HG02763 (cell line): ENCODE measurements at regions not wholly inside any gene's neighbourhood (a gene's known extent, or its start where the extent isn't known, plus 50 kb on each side); places are given as distances from the start of the nearest gene placed in this dataset.

ENCODE experiments used
- ATAC-seq: cut with Tn5 transposase; IDR thresholded peaks from one replicate; pipeline ENCODE4 v1.9.1; 2021; ENCODE audit warnings: mild to moderate bottlenecking, moderate library complexity; ENCODE audit not compliant: unreplicated experiment

- no peak for ATAC-seq
These were observed 330.1 kb upstream of the HAND2 start for GRCh38 chr4:173860094-173860493.

DNA sequence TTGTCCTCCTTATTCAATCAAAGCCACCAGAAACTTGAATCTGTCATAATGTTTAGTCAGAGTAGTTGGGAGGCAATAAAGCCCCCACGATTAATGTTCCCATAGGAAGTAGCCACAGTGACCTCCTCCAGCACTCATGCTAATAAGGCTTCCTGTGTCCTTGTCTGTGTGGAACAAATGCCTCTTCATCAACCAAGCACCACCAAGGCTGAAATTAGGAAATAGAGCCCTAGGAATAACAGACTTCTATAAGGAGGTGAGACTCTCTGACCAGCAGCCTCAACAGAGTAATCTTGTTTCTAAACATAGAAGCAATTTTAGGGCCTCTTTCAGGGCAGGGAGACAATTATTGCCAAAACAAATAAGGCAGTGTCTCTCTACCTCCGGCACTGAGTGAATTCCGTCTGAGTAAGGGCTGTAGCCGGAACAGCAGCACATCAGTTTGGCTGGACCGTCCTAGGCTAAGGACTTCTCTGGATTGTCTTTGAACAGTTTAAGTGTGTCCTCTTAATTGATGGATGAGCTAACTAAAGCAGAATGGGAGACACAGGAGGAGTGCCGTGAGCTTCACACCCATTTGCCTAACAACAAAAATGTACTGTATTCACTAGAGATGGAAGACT lies 329.2 kb upstream of the HAND2 start:
- no peak for ATAC-seq

DNA sequence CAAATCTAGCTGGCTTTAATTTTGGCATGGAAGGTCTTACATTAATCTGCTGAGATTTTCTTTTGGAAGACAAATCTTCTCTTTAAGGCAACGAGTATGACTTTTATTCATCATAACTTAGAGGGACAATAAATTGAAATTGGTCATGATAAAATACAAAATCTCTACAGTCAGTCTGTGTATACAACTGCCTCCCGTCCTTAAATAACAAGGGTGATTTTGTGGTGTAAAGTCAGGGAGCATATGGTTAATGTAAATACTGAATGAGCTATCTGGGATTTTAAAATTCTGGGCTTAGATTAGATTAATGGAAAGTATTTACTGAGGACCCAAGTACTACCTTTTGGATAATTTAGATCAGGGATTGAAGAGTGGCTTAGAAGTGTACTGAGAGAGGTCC lies 328.4 kb upstream of the HAND2 start:
- ATAC-seq: no peak

- ATAC-seq: no peak
These were observed 327.8 kb upstream of the HAND2 start for GRCh38 chr4:173857828-173858227.

- no peak for ATAC-seq
These were observed 325.0 kb upstream of the HAND2 start for GRCh38 chr4:173855015-173855414.

DNA sequence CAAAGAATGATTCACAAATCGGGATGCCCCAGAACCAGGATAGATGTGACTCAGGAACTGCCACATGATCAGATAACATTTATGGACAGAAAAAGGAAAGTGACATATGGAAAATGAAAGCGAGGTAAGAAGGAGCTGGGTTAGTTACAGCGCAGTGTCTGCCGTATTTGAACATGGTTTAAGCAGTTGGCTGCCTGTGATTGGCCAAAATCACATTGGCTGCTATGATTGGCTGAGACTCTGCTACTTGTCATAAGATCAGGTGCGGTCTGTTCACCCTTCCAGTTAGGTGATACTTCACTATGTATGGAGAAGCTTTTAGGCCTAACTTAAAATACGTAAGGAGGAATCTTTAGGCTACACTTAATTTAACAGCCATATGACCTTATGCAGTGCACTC lies 322.7 kb upstream of the HAND2 start:
- ATAC-seq: no peak

DNA sequence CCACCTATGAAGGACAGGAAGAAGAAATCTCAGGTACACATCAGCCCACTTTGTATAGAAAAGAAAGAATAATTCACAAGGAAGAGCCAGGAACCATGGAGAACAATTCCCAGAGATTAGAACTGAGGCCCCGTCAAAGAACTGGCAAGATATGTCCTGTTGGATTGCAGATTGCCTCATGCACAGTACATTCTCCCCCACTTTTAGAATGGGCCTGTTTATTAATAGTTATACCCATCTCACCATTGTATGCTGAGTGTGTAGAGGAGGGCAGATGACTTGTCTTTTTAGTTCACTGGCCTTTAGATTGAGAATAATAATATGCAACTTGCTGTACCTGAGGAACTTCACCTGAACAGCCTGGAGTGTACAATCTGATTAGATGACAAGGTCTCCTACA lies 315.6 kb upstream of the HAND2 start:
- no peak for ATAC-seq

DNA sequence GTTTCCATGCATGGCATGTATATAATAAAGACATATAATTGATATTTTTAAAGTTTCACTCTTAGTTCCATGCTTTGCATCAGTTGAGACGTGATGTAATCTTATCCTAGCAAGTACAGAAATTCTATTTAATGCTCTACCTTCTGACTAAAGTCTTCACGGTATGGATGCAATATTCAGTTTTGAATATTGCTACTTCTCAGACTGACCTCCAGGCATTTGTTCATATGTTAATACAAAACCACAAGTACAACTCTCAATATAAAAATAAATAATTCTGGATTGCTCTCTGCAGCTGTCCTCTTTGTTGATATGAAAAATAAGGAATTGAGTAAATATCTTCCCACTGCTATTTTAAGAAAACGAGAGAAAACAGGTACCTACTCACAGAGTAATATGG lies 309.8 kb upstream of the HAND2 start:
- ATAC-seq: no peak

DNA sequence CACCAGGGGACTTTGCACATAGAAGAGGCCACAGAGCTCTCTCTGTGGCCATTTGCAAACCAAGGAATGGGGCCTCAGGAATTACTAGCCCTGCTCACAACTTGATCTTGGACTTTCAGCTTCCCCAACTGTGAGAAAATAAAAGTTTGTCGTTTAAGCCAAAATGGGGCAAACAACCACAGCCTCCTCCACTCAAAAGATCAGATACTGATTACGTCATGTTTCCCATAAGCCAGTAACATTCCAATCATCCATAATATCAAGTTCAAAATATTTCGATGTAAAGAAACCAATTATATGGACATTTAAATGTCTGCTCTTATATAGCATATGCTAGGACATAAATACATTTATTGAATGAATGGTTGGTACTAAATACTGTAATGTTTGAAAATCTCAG lies 307.5 kb upstream of the HAND2 start:
- no peak for ATAC-seq

- no peak for ATAC-seq
These were observed 305.9 kb upstream of the HAND2 start for GRCh38 chr4:173835903-173836302.

- ATAC-seq: no peak
These were observed 304.1 kb upstream of the HAND2 start for GRCh38 chr4:173834151-173834550.

GRCh38 chr4:173829565-173829964 lies 299.5 kb upstream of the HAND2 start:
- ATAC-seq: no peak

DNA sequence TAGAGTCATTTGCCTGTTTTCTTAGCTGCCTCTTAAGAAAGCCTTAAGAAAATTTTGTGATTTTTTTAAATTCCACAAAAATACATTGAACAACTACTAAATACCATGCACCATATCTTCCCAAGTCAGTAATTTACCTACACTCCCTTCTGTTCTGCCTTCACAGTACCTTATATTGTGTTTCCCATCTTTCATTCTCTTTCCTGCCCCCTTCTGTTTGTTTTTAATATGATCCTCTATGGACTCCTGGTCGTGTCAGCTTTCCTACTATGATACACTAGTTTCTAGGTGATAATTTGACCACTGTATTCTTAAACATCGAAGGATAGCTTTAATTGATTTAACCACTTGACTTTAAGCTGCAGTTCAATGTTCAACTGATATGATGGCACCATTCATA lies 297.7 kb upstream of the HAND2 start:
- ATAC-seq: no peak

- ATAC-seq: no peak
These were observed 291.8 kb upstream of the HAND2 start for GRCh38 chr4:173821876-173822275.

DNA sequence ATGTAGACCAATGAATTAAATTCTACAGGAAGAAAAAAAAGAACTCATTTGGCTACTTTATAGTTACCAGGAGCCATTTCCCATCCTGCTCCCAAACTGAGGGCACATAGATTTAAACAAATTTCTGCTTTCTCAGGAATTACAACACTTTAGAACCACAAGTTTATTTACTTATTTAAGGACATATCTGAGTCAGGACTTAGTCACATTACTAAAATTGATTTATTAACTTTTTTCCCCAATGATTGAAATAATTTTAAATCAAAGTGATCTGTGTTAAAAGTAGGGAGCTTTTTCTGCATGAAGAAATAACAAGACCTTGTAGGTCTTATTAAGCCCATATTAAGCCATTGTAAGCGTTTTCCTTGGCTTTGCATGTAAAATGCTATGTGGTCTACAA lies 291.0 kb upstream of the HAND2 start:
- ATAC-seq: no peak

DNA sequence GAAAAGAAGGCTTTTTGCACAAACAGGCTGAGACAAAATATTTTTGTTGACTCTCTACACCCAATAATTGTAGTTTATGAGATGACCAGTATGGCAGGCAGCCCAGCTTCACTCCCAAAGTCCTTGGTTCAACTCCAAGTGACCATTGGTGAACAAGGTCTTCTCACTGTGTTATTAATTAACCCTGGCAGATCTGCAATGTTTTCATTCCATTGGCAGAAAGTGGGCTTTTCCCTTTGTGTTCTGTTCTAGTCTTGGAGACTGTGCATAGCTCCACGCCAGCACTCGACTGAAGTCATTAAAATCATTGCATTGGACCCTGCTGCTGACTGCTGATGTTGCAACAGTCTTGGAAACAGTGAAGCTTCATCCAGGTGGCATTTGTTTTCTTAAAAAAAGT lies 277.3 kb upstream of the HAND2 start:
- no peak for ATAC-seq

DNA sequence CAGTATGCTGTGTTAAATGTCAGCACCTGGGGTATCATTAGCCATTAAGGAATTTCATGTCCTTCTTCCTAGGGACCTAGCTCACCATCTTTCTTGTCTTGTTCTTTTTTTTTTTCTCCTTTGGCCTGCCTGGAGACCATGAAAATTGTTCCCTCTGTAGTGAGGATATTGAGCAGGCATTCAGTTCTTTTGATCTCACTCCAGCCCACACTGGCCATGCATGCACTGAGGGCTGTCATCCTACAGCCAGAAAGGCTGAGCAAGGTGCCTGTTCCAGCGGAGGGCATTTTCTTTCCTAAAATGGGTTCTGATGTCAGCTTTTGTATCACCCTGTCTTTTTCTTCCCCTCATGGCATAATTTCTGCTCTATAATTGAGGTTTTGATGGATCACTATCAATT lies 275.9 kb upstream of the HAND2 start:
- no peak for ATAC-seq

DNA sequence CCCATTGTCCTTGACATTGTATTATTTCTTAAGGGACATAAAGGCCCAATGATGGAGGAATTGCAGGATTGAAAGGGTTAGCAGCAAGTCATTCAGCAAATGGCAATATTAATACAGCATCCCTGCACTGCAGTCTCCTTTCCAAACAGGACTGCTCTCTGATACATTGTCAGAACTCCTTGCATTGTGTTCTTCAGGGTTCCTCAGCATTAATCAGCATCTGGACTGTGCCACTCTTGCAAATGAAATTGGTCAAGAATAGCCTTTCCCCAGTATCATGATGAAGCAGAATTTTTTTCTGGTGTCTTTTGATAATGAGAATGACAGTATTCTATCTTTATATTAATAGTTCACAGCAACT lies 272.6 kb upstream of the HAND2 start:
- ATAC-seq: no peak

DNA sequence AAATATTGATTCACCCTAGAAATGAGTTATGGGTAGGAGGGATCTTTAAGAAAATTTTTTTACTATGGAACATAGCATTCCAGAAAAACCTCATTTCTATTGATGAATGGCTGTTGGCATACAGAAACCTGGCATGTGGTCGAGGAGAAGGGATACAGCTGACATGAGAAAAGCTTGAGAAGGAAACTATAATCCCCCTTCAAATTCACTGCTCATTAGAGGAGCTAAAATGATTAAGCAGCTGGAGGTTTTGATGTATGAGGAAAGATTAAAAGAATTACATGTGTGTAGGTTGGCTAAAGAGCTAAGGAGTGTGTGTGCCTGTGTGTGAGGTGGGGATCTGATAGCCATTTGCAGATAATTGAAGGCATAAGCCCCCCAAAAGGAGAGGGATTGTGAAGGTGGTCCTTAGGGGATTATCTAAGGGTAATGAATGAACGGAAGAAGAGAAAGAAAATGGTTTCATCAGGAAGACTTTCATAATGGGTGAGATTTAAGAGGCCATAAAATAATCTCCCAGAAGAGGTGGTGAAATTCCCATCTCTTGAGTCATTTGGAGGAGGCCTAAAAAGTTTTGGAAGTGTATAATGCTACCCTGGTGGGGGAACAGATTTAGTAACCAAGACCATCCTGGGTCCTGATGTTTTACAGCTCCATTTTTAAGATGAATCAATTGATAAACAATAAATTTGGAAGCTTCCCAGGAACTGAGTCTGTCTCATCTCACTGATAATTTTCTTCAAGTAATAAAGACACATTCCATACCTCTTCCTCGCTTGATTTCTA lies 272.0 kb upstream of the HAND2 start:
- ATAC-seq: no peak

GRCh38 chr4:173801361-173801760 lies 271.3 kb upstream of the HAND2 start:
- no peak for ATAC-seq

DNA sequence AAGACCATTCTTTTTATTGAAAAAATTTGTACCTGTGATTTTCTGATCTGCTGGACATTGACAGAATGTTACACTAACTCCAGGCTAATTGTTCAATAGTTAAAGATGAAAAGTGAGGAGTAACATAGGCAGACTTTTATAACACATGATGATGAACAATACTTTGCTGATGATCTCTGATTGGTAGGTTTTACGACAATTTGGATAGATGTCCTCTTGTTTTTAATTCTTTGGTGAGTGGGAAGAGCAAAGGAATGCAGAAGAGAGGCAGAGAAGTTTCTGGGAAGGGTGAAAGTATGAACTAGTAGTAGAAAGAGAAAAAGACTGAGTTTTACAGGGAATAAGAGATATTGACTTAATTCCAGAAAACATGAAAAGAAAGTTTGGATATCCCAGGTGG lies 267.3 kb upstream of the HAND2 start:
- ATAC-seq: no peak

DNA sequence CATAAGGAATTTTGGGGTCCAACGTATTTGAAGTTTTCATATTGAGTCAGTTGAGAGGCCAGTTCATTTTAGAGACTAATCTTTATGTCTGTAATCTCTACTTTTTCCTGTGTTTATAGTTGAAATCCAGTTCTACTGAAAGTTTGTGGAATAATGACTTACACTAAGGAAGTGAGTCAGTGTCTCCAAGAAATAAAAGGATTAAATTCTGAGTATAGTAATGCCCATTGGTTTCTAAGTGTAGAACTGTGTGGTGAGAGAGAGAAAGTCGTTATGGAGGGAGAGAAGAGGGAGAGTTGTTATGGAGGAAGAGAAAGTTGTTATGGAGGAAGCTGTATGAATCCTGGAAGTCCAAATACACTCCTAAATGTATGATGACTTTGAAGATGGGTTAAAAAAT lies 264.6 kb upstream of the HAND2 start:
- no peak for ATAC-seq

DNA sequence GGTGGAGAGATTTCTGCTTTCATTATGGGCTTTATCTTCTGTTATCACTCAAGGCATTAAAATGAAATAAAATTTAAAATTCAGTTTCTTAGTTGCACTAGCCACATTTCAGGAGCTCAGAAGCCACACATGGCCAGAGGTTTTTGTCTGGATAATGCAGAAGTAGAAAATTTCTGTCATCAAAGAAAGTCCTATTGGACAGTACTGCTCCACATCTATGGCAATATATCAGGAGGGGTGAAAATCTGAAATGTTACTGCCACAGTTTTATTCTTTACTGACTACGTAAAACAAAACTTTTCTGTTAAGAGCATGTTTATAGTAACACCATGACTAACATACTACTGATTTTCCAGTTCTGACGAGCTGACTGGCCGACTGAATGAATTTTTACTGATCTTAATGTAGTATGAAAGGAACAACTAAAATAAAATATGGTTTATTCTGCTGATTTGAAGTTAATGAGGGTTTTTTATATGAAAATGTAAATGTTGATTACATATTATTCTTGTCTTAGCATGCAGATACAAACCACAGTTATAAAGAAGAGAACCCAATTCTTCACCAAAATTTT lies 264.0 kb upstream of the HAND2 start:
- no peak for ATAC-seq
